HUES6 (cell line): ENCODE measurements at regions not wholly inside any gene's neighbourhood (a gene's known extent, or its start where the extent isn't known, plus 50 kb on each side); places are given as distances from the start of the nearest gene placed in this dataset.

Experiments used
- H3K27ac ChIP-seq: 2 replicates; pipeline ENCODE4 v1.7.0; 2013; ENCODE audit warnings: low read depth, mild to moderate bottlenecking, low read length, inconsistent platforms
- H3K27me3 ChIP-seq: 2 replicates; pipeline ENCODE4 v1.6.1; 2013; ENCODE audit warnings: low read length; ENCODE audit not compliant: control insufficient read depth, insufficient read depth
- H3K36me3 ChIP-seq: 2 replicates; pipeline ENCODE4 v1.6.1; 2013; ENCODE audit warnings: low read length; ENCODE audit not compliant: control insufficient read depth, insufficient read depth
- H3K4me1 ChIP-seq: 2 replicates; pipeline ENCODE4 v1.6.1; 2013; ENCODE audit warnings: low read length; ENCODE audit not compliant: control insufficient read depth, insufficient read depth
- H3K4me3 ChIP-seq: 2 replicates; pipeline ENCODE4 v1.5.1; 2013; ENCODE audit warnings: low read depth, low read length
- H3K9ac ChIP-seq: one replicate; pipeline ENCODE4 v1.6.1; 2013; ENCODE audit warnings: mild to moderate bottlenecking, low read length
- H3K9me3 ChIP-seq: 2 replicates; pipeline ENCODE4 v1.6.1; 2013; ENCODE audit warnings: low read depth, low read length; ENCODE audit not compliant: control insufficient read depth, insufficient read depth

- Histone ChIP-seq H3K4me1 (no peaks in the 10 kb centered on the region), H3K9ac (no peak overlapping the region), H3K4me3 (no peak overlapping the region), H3K9me3 (no peaks in the 10 kb centered on the region), H3K36me3 (no peaks in the 10 kb centered on the region), H3K27ac (no peak overlapping the region), H3K27me3 (no peaks in the 10 kb centered on the region)
These were observed 1344.2 kb upstream of the PABPC4L start for GRCh38 chr4:135545616-135546317.

GRCh38 chr4:135538698-135539097 lies 1337.1 kb upstream of the PABPC4L start:
- no peaks in the 10 kb centered on the region for H3K4me1 ChIP-seq
- no peaks in the 10 kb centered on the region for H3K27me3 ChIP-seq
- no peak overlapping the region for H3K9ac ChIP-seq

GRCh38 chr4:135533053-135533452 lies 1331.5 kb upstream of the PABPC4L start:
- H3K4me3 ChIP-seq, result no peak overlapping the region
- no peaks in the 10 kb centered on the region for H3K27me3 ChIP-seq
- no peak overlapping the region for H3K27ac ChIP-seq
- no peaks in the 10 kb centered on the region for H3K4me1 ChIP-seq
- no peaks in the 10 kb centered on the region for H3K36me3 ChIP-seq
- no peak overlapping the region for H3K9ac ChIP-seq
- H3K9me3 ChIP-seq, result no peaks in the 10 kb centered on the region

More at GRCh38 chr4:135538698-135539097, 1337.1 kb upstream of the PABPC4L start:
- H3K4me3 ChIP-seq, result no peak overlapping the region
- H3K36me3 ChIP-seq, result no peaks in the 10 kb centered on the region
- no peak overlapping the region for H3K27ac ChIP-seq
- no peaks in the 10 kb centered on the region for H3K9me3 ChIP-seq

DNA sequence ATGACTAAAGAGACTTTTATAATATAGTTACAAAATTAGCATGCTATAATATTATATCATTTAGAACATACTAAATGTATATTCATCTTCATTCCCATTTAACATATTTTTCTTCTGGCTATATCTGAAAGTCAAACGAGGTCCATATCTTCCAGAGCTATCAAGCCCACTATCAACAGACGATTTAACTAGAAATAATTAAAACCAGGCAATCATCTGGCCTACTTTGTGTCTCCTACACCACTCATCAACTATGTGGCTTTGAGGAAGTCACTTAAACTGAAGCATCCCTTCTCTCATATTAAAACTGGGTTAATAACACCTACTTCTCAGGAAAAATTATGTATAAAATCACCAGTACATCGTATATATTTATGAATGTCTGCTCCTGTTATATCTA lies 1330.5 kb upstream of the PABPC4L start:
- H3K27me3 ChIP-seq, result no peaks in the 10 kb centered on the region
- H3K9me3 ChIP-seq, result no peaks in the 10 kb centered on the region
- H3K27ac ChIP-seq, result no peak overlapping the region
- no peak overlapping the region for H3K9ac ChIP-seq
- no peaks in the 10 kb centered on the region for H3K36me3 ChIP-seq
- H3K4me1 ChIP-seq, result no peaks in the 10 kb centered on the region
- no peak overlapping the region for H3K4me3 ChIP-seq

DNA sequence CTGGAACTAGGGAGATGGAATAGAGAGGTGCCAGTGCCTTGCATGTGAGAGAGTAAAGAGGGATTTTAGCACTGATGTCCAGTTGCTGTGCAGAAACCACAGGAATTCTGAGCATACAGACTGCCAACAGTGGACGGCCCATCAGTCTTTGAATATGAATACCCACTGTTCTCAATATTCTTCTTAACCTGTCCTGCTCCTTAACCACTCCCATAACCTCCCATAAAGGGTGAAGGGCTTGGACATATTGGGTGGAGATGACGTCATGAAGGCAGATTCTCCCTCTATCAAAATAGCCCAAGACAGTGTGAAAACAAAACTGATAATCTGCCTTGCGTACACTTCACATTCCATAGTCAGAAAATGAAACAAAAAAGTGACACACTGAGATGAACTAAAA lies 1313.7 kb upstream of the PABPC4L start:
- Histone ChIP-seq H3K9me3 (no peaks in the 10 kb centered on the region), H3K27me3 (no peaks in the 10 kb centered on the region), H3K27ac (no peak overlapping the region), H3K4me3 (no peak overlapping the region), H3K36me3 (no peaks in the 10 kb centered on the region), H3K4me1 (no peaks in the 10 kb centered on the region), H3K9ac (no peak overlapping the region)

DNA sequence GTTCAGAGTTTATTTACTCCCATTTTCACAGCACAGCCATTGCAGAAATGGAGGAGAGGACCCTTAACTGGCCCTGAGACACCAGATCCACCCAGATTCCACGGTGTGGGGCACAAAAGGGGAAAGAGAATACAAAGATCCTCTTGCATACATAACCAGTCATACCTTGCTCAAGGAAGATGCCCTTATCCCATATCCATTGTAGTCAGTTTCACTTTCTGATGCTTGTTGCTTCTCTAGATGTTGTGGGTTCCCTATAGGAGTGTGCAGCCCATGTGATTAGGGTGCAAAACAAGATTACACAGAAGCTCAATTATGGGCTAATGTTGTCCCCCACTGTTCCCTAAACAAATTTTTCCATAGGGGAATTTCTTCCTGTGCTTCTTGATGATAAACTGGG lies 1309.0 kb upstream of the PABPC4L start:
- Histone ChIP-seq H3K27ac (no peak overlapping the region), H3K9ac (no peak overlapping the region), H3K4me1 (no peaks in the 10 kb centered on the region), H3K36me3 (no peaks in the 10 kb centered on the region), H3K4me3 (no peak overlapping the region), H3K9me3 (no peaks in the 10 kb centered on the region), H3K27me3 (no peaks in the 10 kb centered on the region)

- H3K4me1 ChIP-seq, result no peaks in the 10 kb centered on the region
- no peaks in the 10 kb centered on the region for H3K9me3 ChIP-seq
- H3K9ac ChIP-seq, result no peak overlapping the region
- H3K27ac ChIP-seq, result no peak overlapping the region
- H3K27me3 ChIP-seq, result no peaks in the 10 kb centered on the region
- no peak overlapping the region for H3K4me3 ChIP-seq
- no peaks in the 10 kb centered on the region for H3K36me3 ChIP-seq
These were observed 1306.6 kb upstream of the PABPC4L start for GRCh38 chr4:135508006-135508714.

DNA sequence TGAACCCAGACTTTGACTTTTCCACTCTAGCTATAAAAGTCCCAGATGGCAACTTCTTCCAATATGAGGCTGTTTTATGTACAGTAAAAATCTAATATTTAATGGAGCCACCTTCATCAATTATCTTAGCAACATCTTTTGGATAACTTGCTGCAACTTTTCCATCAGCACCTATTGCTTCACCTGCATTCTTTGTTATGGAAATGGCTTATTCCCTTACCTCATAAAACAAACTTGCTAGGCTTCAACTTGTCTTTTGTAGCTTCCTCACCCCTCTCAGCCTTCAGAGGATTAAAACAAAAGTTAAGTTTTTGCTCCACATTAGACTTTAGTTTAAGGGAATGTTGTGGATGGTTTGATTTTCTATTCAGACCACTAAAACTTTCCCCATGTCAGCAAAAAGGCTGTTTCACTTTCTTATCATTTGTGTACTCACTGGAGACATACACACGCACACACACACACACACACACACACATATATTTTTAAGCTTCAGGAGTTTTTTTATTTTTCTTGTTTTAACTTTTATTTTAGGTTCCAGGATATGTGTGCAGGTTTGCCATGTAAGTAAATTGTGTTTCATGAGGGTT lies 1296.1 kb upstream of the PABPC4L start:
- Histone ChIP-seq H3K27me3 (no peaks in the 10 kb centered on the region), H3K9ac (no peak overlapping the region)

DNA sequence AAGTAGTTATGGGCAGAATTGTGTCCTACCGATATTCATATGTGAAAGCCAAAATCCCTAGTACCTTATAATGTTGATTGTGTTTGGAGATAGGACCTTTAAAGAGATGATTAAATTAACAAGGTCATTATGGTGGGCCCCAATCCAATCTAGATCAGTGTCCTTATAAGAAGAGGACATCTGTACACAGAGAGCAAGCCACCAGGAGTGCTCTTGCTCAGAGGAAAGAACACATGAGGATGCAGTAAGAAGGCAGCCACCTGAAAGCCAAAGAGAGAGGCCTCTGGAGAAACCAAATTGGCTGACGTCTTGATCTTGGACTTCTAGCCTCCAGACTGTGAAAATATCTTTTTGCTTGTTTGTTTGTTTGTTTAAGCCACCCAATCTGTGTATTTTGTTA lies 1290.8 kb upstream of the PABPC4L start:
- H3K27ac ChIP-seq, result no peak overlapping the region
- no peaks in the 10 kb centered on the region for H3K27me3 ChIP-seq
- H3K4me1 ChIP-seq, result no peaks in the 10 kb centered on the region
- no peaks in the 10 kb centered on the region for H3K36me3 ChIP-seq
- H3K9ac ChIP-seq, result no peak overlapping the region
- H3K9me3 ChIP-seq, result no peaks in the 10 kb centered on the region
- no peak overlapping the region for H3K4me3 ChIP-seq

More for the DNA sequence above, 1296.1 kb upstream of the PABPC4L start:
- no peaks in the 10 kb centered on the region for H3K9me3 ChIP-seq
- no peaks in the 10 kb centered on the region for H3K4me1 ChIP-seq
- no peak overlapping the region for H3K4me3 ChIP-seq
- H3K27ac ChIP-seq, result no peak overlapping the region
- H3K36me3 ChIP-seq, result no peaks in the 10 kb centered on the region

GRCh38 chr4:135485371-135485770 lies 1283.8 kb upstream of the PABPC4L start:
- Histone ChIP-seq H3K9me3 (no peaks in the 10 kb centered on the region), H3K9ac (no peak overlapping the region), H3K4me3 (no peak overlapping the region), H3K27me3 (no peaks in the 10 kb centered on the region), H3K4me1 (no peaks in the 10 kb centered on the region), H3K36me3 (no peaks in the 10 kb centered on the region), H3K27ac (no peak overlapping the region)

DNA sequence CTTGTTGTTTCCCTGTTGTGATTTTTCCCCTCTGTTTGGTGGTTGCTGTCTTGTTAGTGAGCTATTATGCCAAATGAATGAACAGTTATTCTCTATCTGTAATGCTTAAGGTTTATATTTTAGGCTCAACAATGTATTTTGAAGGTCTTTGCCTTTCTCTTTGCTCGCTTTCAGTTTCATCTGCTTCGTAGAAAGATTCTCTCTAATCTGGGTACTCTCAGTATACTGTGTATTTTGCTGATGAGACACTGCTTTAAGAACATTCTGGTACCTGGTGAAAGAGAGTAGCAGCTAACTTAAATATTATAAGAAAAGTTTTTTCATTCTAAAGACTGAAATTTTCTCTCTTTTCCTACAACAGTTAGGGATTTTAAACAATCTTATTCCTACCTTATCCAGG lies 1274.7 kb upstream of the PABPC4L start:
- no peaks in the 10 kb centered on the region for H3K27me3 ChIP-seq
- H3K27ac ChIP-seq, result no peak overlapping the region
- H3K4me1 ChIP-seq, result no peaks in the 10 kb centered on the region
- no peaks in the 10 kb centered on the region for H3K36me3 ChIP-seq
- H3K9ac ChIP-seq, result no peak overlapping the region
- no peak overlapping the region for H3K4me3 ChIP-seq
- H3K9me3 ChIP-seq, result no peaks in the 10 kb centered on the region
